B cell (primary cell): ENCODE measurements at regions not wholly inside any gene's neighbourhood (a gene's known extent, or its start where the extent isn't known, plus 50 kb on each side); places are given as distances from the start of the nearest gene placed in this dataset.

Experiments
- ATAC-seq: fragments of 200-7000 bp; cut with Tn5 transposase; one replicate; pipeline ENCODE4 v1.10.0; 2021; ENCODE audit warnings: low read depth, mild to moderate bottlenecking, moderate number of reproducible peaks, moderate library complexity
- CTCF ChIA-PET: fragments of 350-600 bp; sonication (Branson Sonifier 250); formaldehyde crosslinking; loops from one replicate; lab custom pipeline; 2021; ENCODE audit warnings: antibody characterized with exemption, inconsistent platforms; lab: Charles Lee
- POLR2A ChIA-PET: fragments of 350-600 bp; sonication (Branson Sonifier 250); formaldehyde crosslinking; loops from one replicate; lab custom pipeline; 2021; ENCODE audit warnings: antibody characterized with exemption; lab: Charles Lee
- DNase-seq: peaks from one replicate; pipeline ENCODE4 v3.0.0; 2013
- H2AFZ ChIP-seq: 2 replicates; pipeline ENCODE4 v1.6.1; 2012; ENCODE audit warnings: mild to moderate bottlenecking, low read depth, low read length; ENCODE audit not compliant: insufficient read depth, poor library complexity, severe bottlenecking
- H3K27ac ChIP-seq, 2 donors: 1 replicate in 1 of 2; 2 replicates in 1 of 2; pipeline ENCODE4 v1.5.1; 2012 to 2013; ENCODE audit warnings: low read length in 2 of 2, mild to moderate bottlenecking in 2 of 2, moderate library complexity in 1 of 2
- H3K27me3 ChIP-seq, 4 experiments: fragments of 200-600 bp in 1 of 4; sonication (generic) in 1 of 4; replicated peaks in 1 of 4; 1 replicate in 2 of 4; 2 replicates in 2 of 4; pipeline versions ENCODE4 v1.6.1 to v1.7.0; 2013 to 2016; ENCODE audit warnings: low read length in 3 of 4, mild to moderate bottlenecking in 2 of 4, mixed read lengths in 1 of 4, moderate library complexity in 1 of 4; ENCODE audit not compliant: insufficient read depth in 4 of 4, control insufficient read depth in 3 of 4; ENCODE audit errors: control extremely low read depth in 1 of 4
- H3K36me3 ChIP-seq, 2 experiments: replicated peaks in 1 of 2; 1 replicate in 1 of 2; 2 replicates in 1 of 2; pipeline versions ENCODE4 v1.6.1 to v1.7.1; 2013; ENCODE audit warnings: low read length in 1 of 2; ENCODE audit not compliant: insufficient read depth in 2 of 2, control insufficient read depth in 1 of 2; ENCODE audit errors: control extremely low read depth in 1 of 2, extremely low read depth in 1 of 2
- H3K4me1 ChIP-seq, 2 donors: fragments of 200-600 bp in 1 of 2; sonication (generic) in 1 of 2; 1 replicate in 1 of 2; 2 replicates in 1 of 2; pipeline versions ENCODE4 v1.5.1 to v1.6.1; 2013 to 2017; ENCODE audit warnings: low read length in 2 of 2; ENCODE audit not compliant: control insufficient read depth in 2 of 2, insufficient read depth in 2 of 2
- H3K4me2 ChIP-seq: replicated peaks from 2 replicates; pipeline ENCODE3; 2012; ENCODE audit warnings: mild to moderate bottlenecking, low read depth, low read length; ENCODE audit not compliant: poor library complexity, severe bottlenecking
- H3K4me3 ChIP-seq, 5 experiments: fragments of 200-600 bp in 1 of 5; sonication (generic) in 1 of 5; 1 replicate in 3 of 5; 2 replicates in 2 of 5; pipeline versions ENCODE4 v1.5.1 to v1.7.0; 2011 to 2016; ENCODE audit warnings: low read length in 4 of 5, mild to moderate bottlenecking in 4 of 5, low read depth in 2 of 5, control low read depth in 1 of 5, moderate library complexity in 1 of 5; ENCODE audit not compliant: insufficient read depth in 1 of 5; ENCODE audit errors: control extremely low read depth in 1 of 5, extremely low read depth in 1 of 5
- H3K79me2 ChIP-seq: fragments of 200-600 bp; sonication (generic); one replicate; pipeline ENCODE4 v1.6.0; 2016; ENCODE audit warnings: low read length; ENCODE audit not compliant: control insufficient read depth, insufficient read depth
- H3K9ac ChIP-seq: fragments of 200-600 bp; sonication (generic); 2 replicates; pipeline ENCODE4 v1.6.1; 2017; ENCODE audit warnings: mild to moderate bottlenecking, low read length, moderate library complexity
- H3K9me3 ChIP-seq, 3 donors: one replicate each; pipeline versions ENCODE4 v1.6.1 to v1.7.1; 2013; ENCODE audit warnings: low read length in 2 of 3; ENCODE audit not compliant: control insufficient read depth in 2 of 3, insufficient read depth in 1 of 3; ENCODE audit errors: control extremely low read depth in 1 of 3
- H4K20me1 ChIP-seq: 2 replicates; pipeline ENCODE4 v1.6.0; 2012; ENCODE audit warnings: mild to moderate bottlenecking, low read length; ENCODE audit not compliant: insufficient read depth, control insufficient read depth, poor library complexity, severe bottlenecking
- H3K27ac Mint-ChIP-seq: one replicate; pipeline ENCODE4 v1.8.0; 2021; ENCODE audit warnings: mixed read lengths
- H3K27me3 Mint-ChIP-seq: one replicate; pipeline ENCODE4 v1.8.0; 2021; ENCODE audit warnings: mixed read lengths
- H3K4me1 Mint-ChIP-seq: one replicate; pipeline ENCODE4 v1.8.0; 2021; ENCODE audit warnings: mixed read lengths
- H3K4me3 Mint-ChIP-seq: one replicate; pipeline ENCODE4 v1.8.0; 2021; ENCODE audit warnings: mixed read lengths
- H3K9me3 Mint-ChIP-seq: one replicate; pipeline ENCODE4 v1.8.0; 2022; ENCODE audit warnings: mixed read lengths; ENCODE audit not compliant: insufficient read depth
- EZH2 ChIP-seq: IDR thresholded peaks from 2 replicates; pipeline ENCODE4 v1.6.1; 2012; ENCODE audit warnings: borderline replicate concordance, low read depth, mild to moderate bottlenecking, moderate library complexity, low read length; ENCODE audit not compliant: insufficient read depth, poor library complexity, severe bottlenecking
- WGBS: methylation state at CpG from one replicate; pipeline ENCODE4 v1.1.5; 2013; ENCODE audit warnings: missing lambda C conversion rate; ENCODE audit not compliant: insufficient coverage; 5-methylcytosine and 5-hydroxymethylcytosine counted together
- intact Hi-C: fragments of 100-400 bp; cut with micrococcal nuclease; formaldehyde crosslinking; loops from one replicate; pipeline ENCODE4 v1.10.0; 2022
- TF ChIP-seq, protein P1 (sequence below): fragments of 200-600 bp; IDR thresholded peaks from one replicate; pipeline ENCODE4 v1.8.0; 2022; ENCODE audit warnings: antibody characterized with exemption, mild to moderate bottlenecking

DNA sequence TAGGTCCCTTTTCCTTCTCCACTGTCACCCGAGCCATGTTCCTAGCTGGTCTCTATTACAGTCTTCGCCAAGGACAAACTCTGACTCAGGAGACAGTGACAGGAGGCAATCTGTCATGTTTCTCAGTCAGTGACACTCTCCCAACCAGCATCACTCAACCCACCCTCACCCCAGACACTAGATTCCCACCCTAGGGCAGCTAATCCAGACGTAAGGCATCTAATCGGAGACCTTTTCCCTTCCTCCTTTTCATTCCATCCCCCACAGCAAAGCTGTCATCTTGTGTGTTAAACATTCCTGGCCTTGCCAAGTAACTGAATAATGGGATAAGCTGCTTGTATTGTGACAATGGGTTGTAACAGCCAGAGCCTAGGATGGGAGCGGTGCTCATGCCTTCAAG, 95.2 kb downstream of the SNX18 start:
- DNase-seq (no peak), ATAC-seq (no peak)
- H3K9me3 Mint-ChIP-seq = peaks cover 2% of the 10 kb centered on the region
- 100% methylated on average over 2 of the region's 5 CpGs for WGBS
- ChIA-PET CTCF (interaction anchor here (0.7 kb wide), 1 partner anchor 234 kb away, joined by 3 read pairs; no protein-coding TSS in a partner anchor), POLR2A (no interaction called here)
- no peak overlapping the region for H2AFZ ChIP-seq
- no peaks in the 10 kb centered on the region for H3K36me3 ChIP-seq
- H3K79me2 ChIP-seq = no peaks in the 10 kb centered on the region
- TF ChIP-seq, protein P1, sequence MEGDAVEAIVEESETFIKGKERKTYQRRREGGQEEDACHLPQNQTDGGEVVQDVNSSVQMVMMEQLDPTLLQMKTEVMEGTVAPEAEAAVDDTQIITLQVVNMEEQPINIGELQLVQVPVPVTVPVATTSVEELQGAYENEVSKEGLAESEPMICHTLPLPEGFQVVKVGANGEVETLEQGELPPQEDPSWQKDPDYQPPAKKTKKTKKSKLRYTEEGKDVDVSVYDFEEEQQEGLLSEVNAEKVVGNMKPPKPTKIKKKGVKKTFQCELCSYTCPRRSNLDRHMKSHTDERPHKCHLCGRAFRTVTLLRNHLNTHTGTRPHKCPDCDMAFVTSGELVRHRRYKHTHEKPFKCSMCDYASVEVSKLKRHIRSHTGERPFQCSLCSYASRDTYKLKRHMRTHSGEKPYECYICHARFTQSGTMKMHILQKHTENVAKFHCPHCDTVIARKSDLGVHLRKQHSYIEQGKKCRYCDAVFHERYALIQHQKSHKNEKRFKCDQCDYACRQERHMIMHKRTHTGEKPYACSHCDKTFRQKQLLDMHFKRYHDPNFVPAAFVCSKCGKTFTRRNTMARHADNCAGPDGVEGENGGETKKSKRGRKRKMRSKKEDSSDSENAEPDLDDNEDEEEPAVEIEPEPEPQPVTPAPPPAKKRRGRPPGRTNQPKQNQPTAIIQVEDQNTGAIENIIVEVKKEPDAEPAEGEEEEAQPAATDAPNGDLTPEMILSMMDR = no peak
- TF ChIP-seq EZH2 = no peak
- no peaks in the 10 kb centered on the region for H3K27me3 ChIP-seq
- H4K20me1 ChIP-seq = no peaks in the 10 kb centered on the region
- intact Hi-C loops = no loop called here
- H3K9ac ChIP-seq = no peak overlapping the region
- H3K27ac ChIP-seq = no peak overlapping the region
- H3K4me2 ChIP-seq = no peak overlapping the region
- no peak overlapping the region for H3K4me3 Mint-ChIP-seq
- H3K27me3 Mint-ChIP-seq = no peaks in the 10 kb centered on the region
- H3K4me1 ChIP-seq = peaks cover 32 to 34% of the 10 kb centered on the region in 2 donors
- H3K27ac Mint-ChIP-seq = peak overlapping the region; percentile 32
- H3K4me1 Mint-ChIP-seq = peaks cover 56% of the 10 kb centered on the region
- H3K4me3 ChIP-seq = no peak overlapping the region
- peaks cover 0 to 10% (median 9%) of the 10 kb centered on the region in 3 donors for H3K9me3 ChIP-seq

- CTCF ChIA-PET = interaction anchor here (0.9 to 2.1 kb wide), 10 partner anchors 13 to 234 kb away, joined by 3 to 14 read pairs (median 4); no protein-coding TSS in a partner anchor
- peak overlapping the region; percentile 41 to 57 for H3K27ac ChIP-seq
- no peak overlapping the region for H3K4me3 ChIP-seq
- POLR2A ChIA-PET = interaction anchor here (0.5 kb wide), 1 partner anchor 653 kb away, joined by 3 read pairs; no protein-coding TSS in a partner anchor
- H3K9ac ChIP-seq = no peak overlapping the region
- intact Hi-C loops = loop anchor here (2.0 kb wide), 1 partner anchor 141 kb away; no protein-coding TSS in a partner anchor
- H3K27ac Mint-ChIP-seq = peak overlapping the region; percentile 82
- no peak for ATAC-seq
- no peaks in the 10 kb centered on the region for H3K36me3 ChIP-seq
- H3K4me1 Mint-ChIP-seq = peaks cover 51% of the 10 kb centered on the region
- WGBS = 10% methylated on average over 1 of the region's 5 CpGs
- no peaks in the 10 kb centered on the region for H3K9me3 Mint-ChIP-seq
- H2AFZ ChIP-seq = no peak overlapping the region
- H3K27me3 Mint-ChIP-seq = no peaks in the 10 kb centered on the region
- H3K4me3 Mint-ChIP-seq = peak overlapping the region; percentile 52
- H3K4me1 ChIP-seq = peaks cover 32 to 34% of the 10 kb centered on the region in 2 donors
- TF ChIP-seq, protein P1 = no peak
- TF ChIP-seq EZH2 = no peak
- H3K27me3 ChIP-seq = no peaks in the 10 kb centered on the region
- H3K79me2 ChIP-seq = no peaks in the 10 kb centered on the region
- peak overlapping the region; percentile 56 for H3K4me2 ChIP-seq
- H4K20me1 ChIP-seq = no peaks in the 10 kb centered on the region
- DNase-seq = no peak
- H3K9me3 ChIP-seq = peaks cover 0 to 10% (median 8%) of the 10 kb centered on the region in 3 donors
Measured at GRCh38 chr5:54611290-54611951, 93.9 kb downstream of the SNX18 start.
